GM23338 (cell line): ENCODE measurements at regions not wholly inside any gene's neighbourhood (a gene's known extent, or its start where the extent isn't known, plus 50 kb on each side); places are given as distances from the start of the nearest gene placed in this dataset.

ENCODE experiments used
- ATAC-seq: fragments of 200-7000 bp; cut with Tn5 transposase; 3 replicates; pipeline ENCODE4 v1.9.1; 2020
- DNase-seq: peaks from one replicate; pipeline ENCODE4 v3.0.0-alpha.2; 2015; ENCODE audit warnings: low spot score
- H2AFZ ChIP-seq: fragments of 200-600 bp; sonication (generic); 2 replicates; pipeline ENCODE4 v1.8.0; 2016; ENCODE audit warnings: antibody characterized with exemption, mild to moderate bottlenecking, moderate library complexity
- H3F3A ChIP-seq: fragments of 200-600 bp; sonication (generic); replicated peaks from 2 replicates; pipeline ENCODE4 v1.8.0; 2017; ENCODE audit warnings: antibody characterized with exemption, mixed run types, low read depth
- H3K27ac ChIP-seq: fragments of 200-600 bp; sonication (generic); 2 replicates; pipeline ENCODE4 v1.6.1; 2016; ENCODE audit warnings: low read depth
- H3K27me3 ChIP-seq: fragments of 200-600 bp; sonication (generic); 2 replicates; pipeline ENCODE4 v1.8.0; 2016; ENCODE audit warnings: mild to moderate bottlenecking, mixed run types, moderate library complexity; ENCODE audit not compliant: insufficient read depth
- H3K36me3 ChIP-seq: fragments of 200-600 bp; sonication (generic); 2 replicates; pipeline ENCODE4 v1.8.0; 2016; ENCODE audit warnings: mild to moderate bottlenecking; ENCODE audit not compliant: insufficient read depth
- H3K4me1 ChIP-seq: fragments of 200-600 bp; sonication (generic); 2 replicates; pipeline ENCODE4 v1.8.0; 2016; ENCODE audit warnings: mild to moderate bottlenecking, moderate library complexity; ENCODE audit not compliant: insufficient read depth
- H3K4me2 ChIP-seq: fragments of 200-600 bp; sonication (generic); 2 replicates; pipeline ENCODE4 v1.7.1; 2017; ENCODE audit warnings: mixed run types
- H3K4me3 ChIP-seq: fragments of 200-600 bp; sonication (generic); 2 replicates; pipeline ENCODE4 v1.6.1; 2016; ENCODE audit warnings: mixed run types
- H3K79me2 ChIP-seq: fragments of 200-600 bp; sonication (generic); replicated peaks from 2 replicates; pipeline ENCODE4 v1.8.0; 2017; ENCODE audit warnings: mild to moderate bottlenecking; ENCODE audit not compliant: insufficient read depth
- H3K9me2 ChIP-seq: fragments of 200-600 bp; sonication (generic); 2 replicates; pipeline ENCODE4 v1.8.0; 2017; ENCODE audit not compliant: insufficient read depth
- H4K20me1 ChIP-seq: fragments of 200-600 bp; sonication (generic); replicated peaks from 2 replicates; pipeline ENCODE4 v1.8.0; 2017; ENCODE audit warnings: mild to moderate bottlenecking; ENCODE audit not compliant: insufficient read depth
- H3K27ac Mint-ChIP-seq: 2 replicates; pipeline ENCODE4 v1.8.0; 2020; ENCODE audit warnings: inconsistent platforms, mild to moderate bottlenecking, moderate library complexity, mixed read lengths
- H3K27me3 Mint-ChIP-seq: 3 replicates; pipeline ENCODE4 v1.8.0; 2022; ENCODE audit warnings: low read depth, mild to moderate bottlenecking, moderate library complexity, mixed read lengths, inconsistent platforms; ENCODE audit not compliant: insufficient read depth, poor library complexity
- H3K36me3 Mint-ChIP-seq: 3 replicates; pipeline ENCODE4 v1.8.0; 2021; ENCODE audit warnings: low read depth, mild to moderate bottlenecking, inconsistent platforms, moderate library complexity, mixed read lengths
- H3K4me1 Mint-ChIP-seq: 3 replicates; pipeline ENCODE4 v1.8.0; 2020; ENCODE audit warnings: mild to moderate bottlenecking, inconsistent platforms, mixed read lengths
- H3K4me3 Mint-ChIP-seq: 3 replicates; pipeline ENCODE4 v1.8.0; 2021; ENCODE audit warnings: moderate library complexity, mild to moderate bottlenecking, inconsistent platforms, mixed read lengths
- H3K9me3 Mint-ChIP-seq: 3 replicates; pipeline ENCODE4 v1.8.0; 2020; ENCODE audit warnings: moderate library complexity, mild to moderate bottlenecking, inconsistent platforms, mixed read lengths
- CREB1 ChIP-seq: fragments of 250-450 bp; sonication (Bioruptor Pico); IDR thresholded peaks from 2 replicates; pipeline ENCODE4 v1.5.0; 2020; ENCODE audit warnings: low read depth, mild to moderate bottlenecking, moderate library complexity
- EZH2 ChIP-seq: fragments of 200-600 bp; sonication (generic); IDR thresholded peaks from one replicate; pipeline ENCODE4 v1.8.0; 2017; ENCODE audit warnings: antibody characterized with exemption, mild to moderate bottlenecking, low read depth; ENCODE audit not compliant: unreplicated experiment
- EZH2phosphoT487 ChIP-seq: fragments of 200-600 bp; sonication (generic); IDR thresholded peaks from one replicate; pipeline ENCODE4 v1.8.1; 2018; ENCODE audit warnings: antibody characterized with exemption; ENCODE audit not compliant: unreplicated experiment
- NANOG ChIP-seq: IDR thresholded peaks from 2 replicates; pipeline ENCODE4 v1.6.1; 2016; ENCODE audit warnings: antibody characterized with exemption, borderline replicate concordance
- POLR2AphosphoS5 ChIP-seq: IDR thresholded peaks from 2 replicates; pipeline ENCODE4 v1.6.1; 2016; ENCODE audit warnings: antibody characterized with exemption, low read depth
- STAT1 ChIP-seq: IDR thresholded peaks from one replicate; pipeline ENCODE4 v1.6.1; 2016; ENCODE audit warnings: antibody characterized with exemption; ENCODE audit not compliant: unreplicated experiment
- ZNF114 ChIP-seq: fragments of 250-450 bp; sonication (Bioruptor Pico); IDR thresholded peaks from 2 replicates; pipeline ENCODE4 v1.5.0; 2020; ENCODE audit warnings: mild to moderate bottlenecking, moderate library complexity
- ZNF331 ChIP-seq: fragments of 250-450 bp; sonication (Bioruptor Pico); IDR thresholded peaks from 2 replicates; pipeline ENCODE4 v1.5.0; 2020; ENCODE audit warnings: low read depth, mild to moderate bottlenecking, moderate library complexity
- TF ChIP-seq, protein P1 (sequence below): IDR thresholded peaks from one replicate; pipeline ENCODE4 v1.6.1; 2018; ENCODE audit warnings: antibody characterized with exemption; ENCODE audit not compliant: unreplicated experiment
- TF ChIP-seq, protein P2 (sequence below), 2 experiments: fragments of 200-600 bp in 1 of 2; sonication (generic) in 1 of 2; conservative IDR thresholded peaks; 2 replicates each; pipeline versions ENCODE4 v1.5.1 to v1.6.1; 2016 to 2017; ENCODE audit warnings: antibody characterized with exemption in 2 of 2, low read depth in 2 of 2, mild to moderate bottlenecking in 2 of 2, moderate library complexity in 1 of 2
- TF ChIP-seq, protein P3 (sequence below): IDR thresholded peaks from 2 replicates; pipeline ENCODE4 v1.6.1; 2016; ENCODE audit warnings: antibody characterized with exemption

DNA sequence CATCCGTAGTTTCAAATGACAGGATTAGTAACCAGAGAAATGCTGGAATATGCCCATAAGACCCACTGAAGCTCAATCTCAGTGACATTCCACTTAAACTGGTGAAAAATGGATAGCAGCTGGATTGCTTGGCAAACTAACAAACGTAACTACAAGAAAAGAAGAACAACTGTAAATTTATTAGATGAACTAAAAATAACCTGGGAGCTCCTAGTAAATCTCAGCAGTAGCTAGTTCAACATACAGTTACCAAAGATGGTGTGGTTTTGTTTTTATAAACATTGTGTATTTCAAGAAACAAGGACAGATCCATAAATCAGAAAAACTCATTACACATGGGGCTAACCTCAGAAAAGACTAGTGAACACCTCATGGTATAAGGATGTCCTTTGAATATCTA is 531.9 kb downstream of the XIRP2 start (continued):
- TF ChIP-seq, protein P1, sequence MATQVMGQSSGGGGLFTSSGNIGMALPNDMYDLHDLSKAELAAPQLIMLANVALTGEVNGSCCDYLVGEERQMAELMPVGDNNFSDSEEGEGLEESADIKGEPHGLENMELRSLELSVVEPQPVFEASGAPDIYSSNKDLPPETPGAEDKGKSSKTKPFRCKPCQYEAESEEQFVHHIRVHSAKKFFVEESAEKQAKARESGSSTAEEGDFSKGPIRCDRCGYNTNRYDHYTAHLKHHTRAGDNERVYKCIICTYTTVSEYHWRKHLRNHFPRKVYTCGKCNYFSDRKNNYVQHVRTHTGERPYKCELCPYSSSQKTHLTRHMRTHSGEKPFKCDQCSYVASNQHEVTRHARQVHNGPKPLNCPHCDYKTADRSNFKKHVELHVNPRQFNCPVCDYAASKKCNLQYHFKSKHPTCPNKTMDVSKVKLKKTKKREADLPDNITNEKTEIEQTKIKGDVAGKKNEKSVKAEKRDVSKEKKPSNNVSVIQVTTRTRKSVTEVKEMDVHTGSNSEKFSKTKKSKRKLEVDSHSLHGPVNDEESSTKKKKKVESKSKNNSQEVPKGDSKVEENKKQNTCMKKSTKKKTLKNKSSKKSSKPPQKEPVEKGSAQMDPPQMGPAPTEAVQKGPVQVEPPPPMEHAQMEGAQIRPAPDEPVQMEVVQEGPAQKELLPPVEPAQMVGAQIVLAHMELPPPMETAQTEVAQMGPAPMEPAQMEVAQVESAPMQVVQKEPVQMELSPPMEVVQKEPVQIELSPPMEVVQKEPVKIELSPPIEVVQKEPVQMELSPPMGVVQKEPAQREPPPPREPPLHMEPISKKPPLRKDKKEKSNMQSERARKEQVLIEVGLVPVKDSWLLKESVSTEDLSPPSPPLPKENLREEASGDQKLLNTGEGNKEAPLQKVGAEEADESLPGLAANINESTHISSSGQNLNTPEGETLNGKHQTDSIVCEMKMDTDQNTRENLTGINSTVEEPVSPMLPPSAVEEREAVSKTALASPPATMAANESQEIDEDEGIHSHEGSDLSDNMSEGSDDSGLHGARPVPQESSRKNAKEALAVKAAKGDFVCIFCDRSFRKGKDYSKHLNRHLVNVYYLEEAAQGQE, result no peak

DNA sequence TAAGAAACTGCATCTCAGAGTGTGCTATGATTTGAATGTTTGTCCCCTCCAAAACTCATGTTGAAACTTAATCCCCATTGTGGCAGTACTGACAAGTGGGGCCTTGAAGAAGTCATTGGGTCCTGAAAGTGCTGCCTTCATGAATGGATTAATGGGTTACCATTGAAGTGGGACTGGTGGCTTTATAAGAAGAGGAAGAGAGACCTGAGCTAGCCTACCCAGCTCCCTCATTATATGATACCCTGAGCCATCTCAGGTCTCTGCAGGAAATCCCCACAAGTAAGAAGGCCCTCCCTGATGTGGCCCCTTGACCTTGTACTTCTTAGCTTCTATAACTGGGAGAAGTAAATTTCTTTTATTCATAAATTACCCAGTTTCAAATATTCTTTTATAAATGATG is 526.8 kb downstream of the XIRP2 start:
- H3K27ac Mint-ChIP-seq, result no peak overlapping the region

More for the DNA sequence above, 526.8 kb downstream of the XIRP2 start:
- H3F3A ChIP-seq, result no peaks in the 10 kb centered on the region
- H2AFZ ChIP-seq, result no peak overlapping the region
- Mint-ChIP-seq H3K4me3 (no peak overlapping the region), H3K4me1 (peaks cover 10% of the 10 kb centered on the region), H3K9me3 (peaks cover 44% of the 10 kb centered on the region), H3K27me3 (peaks cover 2% of the 10 kb centered on the region), H3K36me3 (peaks cover 56% of the 10 kb centered on the region)
- peaks cover 13% of the 10 kb centered on the region for H3K4me1 ChIP-seq
- no peak overlapping the region for H3K4me3 ChIP-seq
- peaks cover 4% of the 10 kb centered on the region; the same call in 1 of the 2 replicates for H3K9me2 ChIP-seq
- no peaks in the 10 kb centered on the region for H3K27me3 ChIP-seq
- no peaks in the 10 kb centered on the region; the same call in 1 of the 2 replicates for H4K20me1 ChIP-seq
- DNase-seq (no peak), ATAC-seq (no peak)
- no peak overlapping the region for H3K27ac ChIP-seq
- H3K4me2 ChIP-seq, result no peak overlapping the region
- no peaks in the 10 kb centered on the region for H3K36me3 ChIP-seq
- peaks cover 81% of the 10 kb centered on the region for H3K79me2 ChIP-seq
- no peak for TF ChIP-seq POLR2AphosphoS5
- TF ChIP-seq NANOG, result no peak
- no peak for TF ChIP-seq EZH2
- TF ChIP-seq CREB1 (CRISPR knock-in tag), result no peak
- no peak for TF ChIP-seq ZNF331 (CRISPR knock-in tag)
- TF ChIP-seq ZNF114 (CRISPR knock-in tag), result no peak
- TF ChIP-seq, protein P2, sequence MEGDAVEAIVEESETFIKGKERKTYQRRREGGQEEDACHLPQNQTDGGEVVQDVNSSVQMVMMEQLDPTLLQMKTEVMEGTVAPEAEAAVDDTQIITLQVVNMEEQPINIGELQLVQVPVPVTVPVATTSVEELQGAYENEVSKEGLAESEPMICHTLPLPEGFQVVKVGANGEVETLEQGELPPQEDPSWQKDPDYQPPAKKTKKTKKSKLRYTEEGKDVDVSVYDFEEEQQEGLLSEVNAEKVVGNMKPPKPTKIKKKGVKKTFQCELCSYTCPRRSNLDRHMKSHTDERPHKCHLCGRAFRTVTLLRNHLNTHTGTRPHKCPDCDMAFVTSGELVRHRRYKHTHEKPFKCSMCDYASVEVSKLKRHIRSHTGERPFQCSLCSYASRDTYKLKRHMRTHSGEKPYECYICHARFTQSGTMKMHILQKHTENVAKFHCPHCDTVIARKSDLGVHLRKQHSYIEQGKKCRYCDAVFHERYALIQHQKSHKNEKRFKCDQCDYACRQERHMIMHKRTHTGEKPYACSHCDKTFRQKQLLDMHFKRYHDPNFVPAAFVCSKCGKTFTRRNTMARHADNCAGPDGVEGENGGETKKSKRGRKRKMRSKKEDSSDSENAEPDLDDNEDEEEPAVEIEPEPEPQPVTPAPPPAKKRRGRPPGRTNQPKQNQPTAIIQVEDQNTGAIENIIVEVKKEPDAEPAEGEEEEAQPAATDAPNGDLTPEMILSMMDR (conservative IDR thresholded peaks at IDR 0.05; ENCODE audit: low read depth in 2 of 2), result no peak
- TF ChIP-seq, protein P3, sequence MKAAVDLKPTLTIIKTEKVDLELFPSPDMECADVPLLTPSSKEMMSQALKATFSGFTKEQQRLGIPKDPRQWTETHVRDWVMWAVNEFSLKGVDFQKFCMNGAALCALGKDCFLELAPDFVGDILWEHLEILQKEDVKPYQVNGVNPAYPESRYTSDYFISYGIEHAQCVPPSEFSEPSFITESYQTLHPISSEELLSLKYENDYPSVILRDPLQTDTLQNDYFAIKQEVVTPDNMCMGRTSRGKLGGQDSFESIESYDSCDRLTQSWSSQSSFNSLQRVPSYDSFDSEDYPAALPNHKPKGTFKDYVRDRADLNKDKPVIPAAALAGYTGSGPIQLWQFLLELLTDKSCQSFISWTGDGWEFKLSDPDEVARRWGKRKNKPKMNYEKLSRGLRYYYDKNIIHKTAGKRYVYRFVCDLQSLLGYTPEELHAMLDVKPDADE, result no peak
- TF ChIP-seq STAT1, result no peak
- TF ChIP-seq, protein P1, result no peak
- TF ChIP-seq EZH2phosphoT487, result no peak
